GM12892 (cell line): ENCODE measurements at regions not wholly inside any gene's neighbourhood (a gene's known extent, or its start where the extent isn't known, plus 50 kb on each side); places are given as distances from the start of the nearest gene placed in this dataset.

ENCODE experiments used
- POLR2A ChIP-seq: IDR thresholded peaks from 2 replicates; pipeline ENCODE4 v1.6.1; 2011; ENCODE audit warnings: low read depth, low read length, control low read depth
- POLR2AphosphoS5 ChIP-seq: IDR thresholded peaks from 2 replicates; pipeline ENCODE4 v1.6.1; 2011; ENCODE audit warnings: low read depth, low read length, control low read depth
- TAF1 ChIP-seq: IDR thresholded peaks from 2 replicates; pipeline ENCODE4 v1.6.1; 2011; ENCODE audit warnings: low read depth, mild to moderate bottlenecking, control low read depth, low read length, borderline replicate concordance

DNA sequence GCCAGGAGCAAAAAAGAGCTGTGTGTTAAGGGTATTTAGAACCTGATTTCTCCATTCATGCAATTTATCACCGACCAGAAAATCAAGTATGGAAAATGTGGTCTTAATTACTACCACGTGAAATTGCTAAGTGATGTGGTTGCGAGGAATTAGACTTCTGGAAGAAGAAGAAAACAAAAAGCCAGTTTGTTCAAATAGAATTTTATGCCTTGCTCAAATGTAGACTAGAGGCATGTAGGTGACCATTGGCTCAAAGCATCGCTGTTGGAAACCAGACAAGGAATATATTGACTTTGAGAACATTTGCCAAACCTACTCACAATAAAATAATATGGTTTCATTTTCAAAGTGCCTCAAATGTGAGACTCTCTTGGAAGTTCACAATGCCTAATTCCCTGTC is 57.3 kb upstream of the LRCH1 start:
- TF ChIP-seq POLR2A = no peak
- TF ChIP-seq POLR2AphosphoS5 = no peak
- TF ChIP-seq TAF1 = no peak
